Activated CD4-positive, alpha-beta T cell treated with anti-CD3 and anti-CD28 coated beads, Interleukin-2, amount 50 U/mL, for 16 hours (primary cell): ENCODE measurements at regions not wholly inside any gene's neighbourhood (a gene's known extent, or its start where the extent isn't known, plus 50 kb on each side); places are given as distances from the start of the nearest gene placed in this dataset.
"Not testable (repeated sequence)": the region's sequence is repeated elsewhere in the genome, so short reads cannot be mapped to it uniquely, and the experiment has no call there.

Experiments used
- DNase-seq: peaks from one replicate; pipeline ENCODE4 v3.0.0-alpha.2; 2020

GRCh38 chrX:13518126-13518525, 51.3 kb upstream of the EGFL6 start:
- DNase-seq, result no peak

- no peak for DNase-seq
These were observed 54.0 kb upstream of the EGFL6 start for GRCh38 chrX:13515211-13515930.

GRCh38 chrX:13511944-13512330, 57.5 kb upstream of the EGFL6 start:
- no peak for DNase-seq

- no peak for DNase-seq
These were observed 58.0 kb upstream of the EGFL6 start for GRCh38 chrX:13511241-13511943.

- DNase-seq, result no peak
These were observed 61.5 kb upstream of the EGFL6 start for GRCh38 chrX:13507893-13508292.

GRCh38 chrX:13506574-13506973, 62.8 kb upstream of the EGFL6 start:
- peak; percentile 48 for DNase-seq

- DNase-seq, result peak; percentile 19
These were observed 66.8 kb upstream of the EGFL6 start for GRCh38 chrX:13502590-13502989.

- no peak for DNase-seq
These were observed 69.7 kb upstream of the EGFL6 start for GRCh38 chrX:13499736-13500135.

- no peak for DNase-seq
These were observed 71.2 kb upstream of the EGFL6 start for GRCh38 chrX:13498238-13498637.

- no peak for DNase-seq
These were observed 74.2 kb upstream of the EGFL6 start for GRCh38 chrX:13495232-13495631.

GRCh38 chrX:13494562-13494961, 74.8 kb upstream of the EGFL6 start:
- DNase-seq, result no peak

- DNase-seq, result no peak
These were observed 75.7 kb upstream of the EGFL6 start for GRCh38 chrX:13493659-13494058.

GRCh38 chrX:13492286-13492685, 77.1 kb upstream of the EGFL6 start:
- DNase-seq, result no peak

- no peak for DNase-seq
These were observed 78.3 kb upstream of the EGFL6 start for GRCh38 chrX:13491061-13491460.

GRCh38 chrX:13489454-13489853, 79.9 kb upstream of the EGFL6 start:
- DNase-seq, result no peak

- peak; percentile 59 for DNase-seq
These were observed 81.5 kb upstream of the EGFL6 start for GRCh38 chrX:13487731-13488505.

GRCh38 chrX:13485167-13485566, 84.2 kb upstream of the EGFL6 start:
- DNase-seq, result no peak

GRCh38 chrX:13483773-13484172, 85.6 kb upstream of the EGFL6 start:
- DNase-seq, result no peak

GRCh38 chrX:13482746-13483541, 86.5 kb upstream of the EGFL6 start:
- no peak for DNase-seq

- not testable (repeated sequence) for DNase-seq
These were observed 88.6 kb upstream of the EGFL6 start for GRCh38 chrX:13480780-13481179.

GRCh38 chrX:13479452-13479813, 90.0 kb upstream of the EGFL6 start:
- no peak for DNase-seq

GRCh38 chrX:13478740-13479451, 90.5 kb upstream of the EGFL6 start:
- DNase-seq, result no peak
